Lower lobe of right lung (tissue), 2 donors: ENCODE measurements at regions not wholly inside any gene's neighbourhood (a gene's known extent, or its start where the extent isn't known, plus 50 kb on each side); places are given as distances from the start of the nearest gene placed in this dataset.

Source experiments
- ATAC-seq, 2 donors: fragments of 200-7000 bp; cut with Tn5 transposase; one replicate each; pipeline ENCODE4 v1.9.1; 2020 to 2022; ENCODE audit warnings: mild to moderate bottlenecking in 2 of 2, moderate library complexity in 2 of 2
- DNase-seq: peaks from one replicate; pipeline ENCODE4 v3.0.0-alpha.2; 2020
- H3K27ac ChIP-seq: fragments of 200-600 bp; one replicate; pipeline ENCODE4 v1.8.0; 2022
- H3K27me3 ChIP-seq: fragments of 200-600 bp; one replicate; pipeline ENCODE4 v1.8.0; 2022; ENCODE audit warnings: low read depth
- H3K36me3 ChIP-seq: fragments of 200-600 bp; one replicate; pipeline ENCODE4 v1.8.0; 2022; ENCODE audit warnings: mild to moderate bottlenecking
- H3K4me1 ChIP-seq: fragments of 200-600 bp; one replicate; pipeline ENCODE4 v1.8.0; 2022
- H3K4me3 ChIP-seq: fragments of 200-600 bp; one replicate; pipeline ENCODE4 v1.8.0; 2022; ENCODE audit warnings: mild to moderate bottlenecking
- H3K9me3 ChIP-seq: fragments of 200-600 bp; one replicate; pipeline ENCODE4 v1.8.0; 2022
- CTCF ChIP-seq: fragments of 200-600 bp; IDR thresholded peaks from one replicate; pipeline ENCODE4 v1.8.0; 2022; ENCODE audit warnings: antibody characterized with exemption, mild to moderate bottlenecking
- intact Hi-C: fragments of 100-400 bp; cut with DNase I; formaldehyde crosslinking; loops from one replicate; pipeline ENCODE4 v1.11.0; 2022
- donor health status: DM: no; HTN: yes; CAD: no; lungs with severe emphysema.

GRCh38 chr16:63385714-63386432, 1349.6 kb upstream of the CDH8 start:
- intact Hi-C loops: no loop called here
- Histone ChIP-seq H3K4me1 (no peaks in the 10 kb centered on the region), H3K9me3 (no peaks in the 10 kb centered on the region), H3K27ac (no peak overlapping the region), H3K4me3 (no peak overlapping the region), H3K27me3 (no peaks in the 10 kb centered on the region), H3K36me3 (no peaks in the 10 kb centered on the region)
- ATAC-seq: no peak
- TF ChIP-seq CTCF: no peak
- no peak for DNase-seq

GRCh38 chr16:63373744-63374143, 1337.5 kb upstream of the CDH8 start:
- Histone ChIP-seq H3K36me3 (no peaks in the 10 kb centered on the region), H3K4me3 (no peak overlapping the region), H3K4me1 (no peaks in the 10 kb centered on the region), H3K27me3 (no peaks in the 10 kb centered on the region), H3K9me3 (no peaks in the 10 kb centered on the region), H3K27ac (no peak overlapping the region)
- no peak for TF ChIP-seq CTCF
- intact Hi-C loops: no loop called here
- no peak for ATAC-seq
- DNase-seq: no peak

- no peak for ATAC-seq
- intact Hi-C loops: no loop called here
These were observed 1336.6 kb upstream of the CDH8 start for GRCh38 chr16:63372815-63373214.

GRCh38 chr16:63372283-63372682, 1336.0 kb upstream of the CDH8 start:
- no peak for DNase-seq
- Histone ChIP-seq H3K9me3 (no peaks in the 10 kb centered on the region), H3K4me3 (no peak overlapping the region), H3K36me3 (no peaks in the 10 kb centered on the region), H3K4me1 (no peaks in the 10 kb centered on the region), H3K27me3 (no peaks in the 10 kb centered on the region), H3K27ac (no peak overlapping the region)
- intact Hi-C loops: no loop called here
- peak in 1 of 2 donors; percentile 37 for ATAC-seq
- no peak for TF ChIP-seq CTCF

More at GRCh38 chr16:63372815-63373214, 1336.6 kb upstream of the CDH8 start:
- no peak for DNase-seq
- Histone ChIP-seq H3K9me3 (no peaks in the 10 kb centered on the region), H3K4me3 (no peak overlapping the region), H3K27ac (no peak overlapping the region), H3K4me1 (no peaks in the 10 kb centered on the region), H3K27me3 (no peaks in the 10 kb centered on the region), H3K36me3 (no peaks in the 10 kb centered on the region)
- no peak for TF ChIP-seq CTCF

- no peaks in the 10 kb centered on the region for H3K4me1 ChIP-seq
- DNase-seq (no peak), ATAC-seq (no peak)
- no peaks in the 10 kb centered on the region for H3K36me3 ChIP-seq
- H3K27ac ChIP-seq: no peak overlapping the region
- H3K27me3 ChIP-seq: no peaks in the 10 kb centered on the region
- intact Hi-C loops: no loop called here
- TF ChIP-seq CTCF: no peak
- no peaks in the 10 kb centered on the region for H3K9me3 ChIP-seq
- H3K4me3 ChIP-seq: no peak overlapping the region
These were observed 1329.5 kb upstream of the CDH8 start for GRCh38 chr16:63365649-63366304.
